ENCODE measurements at regions not wholly inside any gene's neighbourhood (a gene's known extent, or its start where the extent isn't known, plus 50 kb on each side); places are given as distances from the start of the nearest gene placed in this dataset.

- TF ChIP-seq RAD21 (IDR thresholded peaks at IDR 0.05; ENCODE audit: low read length) (no peak), CTCF (IDR thresholded peaks at IDR 0.05) (no peak), GATA2 (CRISPR knock-in tag; IDR thresholded peaks at IDR 0.05) (no peak)
These were observed 105.1 kb upstream of the ZEB1 start for GRCh38 chr10:31213959-31214358.
